PFSK-1 (cell line): ENCODE measurements at regions not wholly inside any gene's neighbourhood (a gene's known extent, or its start where the extent isn't known, plus 50 kb on each side); places are given as distances from the start of the nearest gene placed in this dataset.

Experiments used
- POLR2AphosphoS5 ChIP-seq: IDR thresholded peaks from 2 replicates; pipeline ENCODE4 v1.6.1; 2012; ENCODE audit warnings: low read depth, mild to moderate bottlenecking, control low read depth, low read length, moderate library complexity
- REST ChIP-seq, 2 experiments: IDR thresholded peaks; 2 replicates each; pipeline versions ENCODE4 v1.6.1 to v1.8.0; 2011 to 2012; ENCODE audit warnings: low read depth in 2 of 2, low read length in 2 of 2, control low read depth in 1 of 2, inconsistent platforms in 1 of 2, mild to moderate bottlenecking in 1 of 2, moderate library complexity in 1 of 2; ENCODE audit not compliant: insufficient read depth in 1 of 2
- SIN3A ChIP-seq: IDR thresholded peaks from 2 replicates; pipeline ENCODE4 v1.6.1; 2012; ENCODE audit warnings: mild to moderate bottlenecking, low read length, moderate library complexity, borderline replicate concordance; ENCODE audit not compliant: insufficient read depth
- TAF1 ChIP-seq: IDR thresholded peaks from 2 replicates; pipeline ENCODE4 v1.6.1; 2012; ENCODE audit warnings: low read length, control low read depth, borderline replicate concordance; ENCODE audit not compliant: insufficient read depth

GRCh38 chr2:193475038-193475437, 1280.3 kb upstream of the TMEFF2 start:
- no peak for TF ChIP-seq TAF1
- TF ChIP-seq POLR2AphosphoS5: no peak
- TF ChIP-seq REST (IDR thresholded peaks at IDR 0.05; ENCODE audit: insufficient read depth in 1 of 2, low read depth in 2 of 2, low read length in 2 of 2): no peak
- no peak for TF ChIP-seq SIN3A
